Lower leg skin (tissue), 4 donors: ENCODE measurements at regions not wholly inside any gene's neighbourhood (a gene's known extent, or its start where the extent isn't known, plus 50 kb on each side); places are given as distances from the start of the nearest gene placed in this dataset.
"Not testable (repeated sequence)": the region's sequence is repeated elsewhere in the genome, so short reads cannot be mapped to it uniquely, and the experiment has no call there.

Experiments
- DNase-seq, 2 donors: peaks; one replicate each; pipeline ENCODE4 v3.0.0-alpha.2; 2019; ENCODE audit warnings: low spot score in 2 of 2
- H3K4me3 ChIP-seq: fragments of 200-600 bp; sonication (generic); 2 replicates; pipeline ENCODE4 v1.5.1; 2017; ENCODE audit warnings: mild to moderate bottlenecking, low read depth; ENCODE audit not compliant: poor library complexity, severe bottlenecking
- CTCF ChIP-seq, 3 donors: fragments of 450-650 bp; IDR thresholded peaks; one replicate each; pipeline ENCODE4 v1.5.1; 2016; ENCODE audit warnings: antibody characterized with exemption in 3 of 3, mild to moderate bottlenecking in 3 of 3, moderate library complexity in 2 of 3
- POLR2A ChIP-seq, 2 donors: fragments of 450-650 bp; IDR thresholded peaks; one replicate each; pipeline ENCODE4 v1.6.1; 2016 to 2017; ENCODE audit warnings: antibody characterized with exemption in 2 of 2, mild to moderate bottlenecking in 1 of 2, moderate library complexity in 1 of 2
- WGBS, 2 donors: methylation state at CpG; one replicate each; pipeline ENCODE4 v1.1.5; 2018; 5-methylcytosine and 5-hydroxymethylcytosine counted together
- intact Hi-C: fragments of 100-400 bp; cut with DNase I; formaldehyde crosslinking; loops from one replicate; pipeline ENCODE4 v1.15.0; 2023; ENCODE audit warnings: low total_unique reads

GRCh38 chr3:82376883-82377282, 615.4 kb upstream of the GBE1 start:
- DNase-seq = no peak
- intact Hi-C loops = no loop called here
- 74 to 80% methylated on average over 3 of the region's 3 CpGs for WGBS, 2 donors
- no peak overlapping the region for H3K4me3 ChIP-seq
- TF ChIP-seq CTCF (IDR thresholded peaks at IDR 0.05) (no peak), POLR2A (IDR thresholded peaks at IDR 0.05) (no peak)

- DNase-seq, H3K4me3 ChIP-seq, intact Hi-C loops: not testable (repeated sequence)
- 79 to 87% methylated on average over 4 of the region's 4 CpGs for WGBS, 2 donors
Measured at GRCh38 chr3:82373833-82374232, 612.4 kb upstream of the GBE1 start.

GRCh38 chr3:82364827-82365226, 603.4 kb upstream of the GBE1 start:
- DNase-seq = no peak
- intact Hi-C loops = no loop called here
- no peak for TF ChIP-seq POLR2A (IDR thresholded peaks at IDR 0.05)
- no peak for TF ChIP-seq CTCF (IDR thresholded peaks at IDR 0.05)
- no peak overlapping the region for H3K4me3 ChIP-seq
- WGBS, 2 donors = 85 to 86% methylated on average over 4 of the region's 4 CpGs

- 78 to 81% methylated on average over 1 of the region's 1 CpG for WGBS, 2 donors
- intact Hi-C loops = no loop called here
- TF ChIP-seq POLR2A (IDR thresholded peaks at IDR 0.05) (no peak), CTCF (IDR thresholded peaks at IDR 0.05) (no peak)
- H3K4me3 ChIP-seq = no peak overlapping the region
- no peak for DNase-seq
Measured at GRCh38 chr3:82363131-82363530, 601.7 kb upstream of the GBE1 start.

GRCh38 chr3:82355228-82355627, 593.8 kb upstream of the GBE1 start:
- H3K4me3 ChIP-seq = no peak overlapping the region
- intact Hi-C loops = no loop called here
- DNase-seq = no peak
- 73 to 85% methylated on average over 2 of the region's 2 CpGs for WGBS, 2 donors
- TF ChIP-seq POLR2A (IDR thresholded peaks at IDR 0.05) (no peak), CTCF (IDR thresholded peaks at IDR 0.05) (no peak)

- no peak for DNase-seq
- 66 to 75% methylated on average over 4 of the region's 4 CpGs for WGBS, 2 donors
- intact Hi-C loops = no loop called here
- TF ChIP-seq CTCF (IDR thresholded peaks at IDR 0.05) (no peak), POLR2A (IDR thresholded peaks at IDR 0.05) (no peak)
- H3K4me3 ChIP-seq = no peak overlapping the region
Measured at GRCh38 chr3:82354228-82354627, 592.8 kb upstream of the GBE1 start.
